K562 (cell line): ENCODE measurements at regions not wholly inside any gene's neighbourhood (a gene's known extent, or its start where the extent isn't known, plus 50 kb on each side); places are given as distances from the start of the nearest gene placed in this dataset.

Source experiments
- ATAC-seq: fragments of 200-7000 bp; cut with Tn5 transposase; 3 replicates; pipeline ENCODE4 v1.9.1; 2020; ENCODE audit warnings: moderate library complexity
- BruUV-seq: library from RNA; stranded (reverse); fragments of 400-500 nt; replicated peaks from 2 replicates; lab custom pipeline; 2021; lab: Mats Ljungman, UMichigan
- CTCF ChIA-PET: fragments of 300-600 bp; formaldehyde crosslinking; extraction: SDS; loops from one replicate; lab custom pipeline; 2021; ENCODE audit warnings: low intra/inter-chr PET ratio; lab: Yijun Ruan, JAX
- POLR2A ChIA-PET: fragments of 300-600, 350-650 bp; sonication (Branson Sonifier 250); formaldehyde crosslinking; extraction: SDS; loops from one replicate; lab custom pipeline; 2021; ENCODE audit warnings: antibody characterized with exemption, inconsistent platforms; lab: Yijun Ruan, JAX
- DNase-seq, 4 experiments: peaks; one replicate each; pipeline versions ENCODE4 v3.0.0 to v3.0.0-alpha.2; 2011 to 2018; ENCODE audit warnings: low spot score in 3 of 4, mixed read lengths in 3 of 4; ENCODE audit errors: extremely low read depth in 1 of 4
- FAIRE-seq: peaks from 2 replicates; lab custom pipeline; 2011; peaks lifted over from hg19 to GRCh38; lab: Jason Lieb, UNC
- H2AFZ ChIP-seq: 2 replicates; pipeline ENCODE4 v1.6.0; 2011; ENCODE audit warnings: low read depth, low read length, control low read depth, inconsistent platforms
- H3K27ac ChIP-seq: fragments of 200-600 bp; 3 replicates; pipeline ENCODE4 v1.8.0; 2011; ENCODE audit warnings: low read depth, mild to moderate bottlenecking, control low read depth, inconsistent platforms, low read length, moderate library complexity, mixed read lengths; ENCODE audit errors: extremely low read depth
- H3K27me3 ChIP-seq, 2 experiments: fragments of 300-600 bp in 1 of 2; 2 replicates in 1 of 2; 3 replicates in 1 of 2; pipeline versions ENCODE4 v1.6.0 to v1.8.0; 2011; ENCODE audit warnings: inconsistent platforms in 2 of 2, low read length in 2 of 2, mild to moderate bottlenecking in 1 of 2, mixed read lengths in 1 of 2, moderate library complexity in 1 of 2; ENCODE audit not compliant: control insufficient read depth in 2 of 2, insufficient read depth in 2 of 2
- H3K36me3 ChIP-seq: fragments of 300-600 bp; 3 replicates; pipeline ENCODE4 v1.8.0; 2011; ENCODE audit warnings: mild to moderate bottlenecking, low read length, inconsistent platforms; ENCODE audit not compliant: control insufficient read depth, insufficient read depth
- H3K4me1 ChIP-seq, 2 experiments: fragments of 200-600 bp in 1 of 2; replicated peaks in 1 of 2; 2 replicates in 1 of 2; 3 replicates in 1 of 2; pipeline versions ENCODE4 v1.5.1 to v1.8.0; 2011; ENCODE audit warnings: inconsistent platforms in 2 of 2, low read length in 2 of 2, mild to moderate bottlenecking in 1 of 2, mixed read lengths in 1 of 2, moderate library complexity in 1 of 2; ENCODE audit not compliant: control insufficient read depth in 2 of 2, insufficient read depth in 2 of 2
- H3K4me2 ChIP-seq: 2 replicates; pipeline ENCODE4 v1.6.1; 2011; ENCODE audit warnings: low read length, control low read depth, inconsistent platforms, mixed read lengths; ENCODE audit not compliant: insufficient read depth
- H3K4me3 ChIP-seq: fragments of 200-600 bp; sonication (generic), shearing (Covaris generic); 2 replicates; pipeline ENCODE4 v1.5.1; 2016; ENCODE audit warnings: control low read depth, inconsistent platforms
- H3K79me2 ChIP-seq: fragments of 200-600 bp; 3 replicates; pipeline ENCODE4 v1.8.0; 2011; ENCODE audit warnings: low read length, inconsistent platforms; ENCODE audit not compliant: control insufficient read depth, insufficient read depth
- H3K9ac ChIP-seq, 2 experiments: 2 replicates each; pipeline versions ENCODE4 v1.6.0 to v1.6.1; 2011; ENCODE audit warnings: low read depth in 2 of 2, low read length in 2 of 2, control low read depth in 1 of 2, inconsistent platforms in 1 of 2, mild to moderate bottlenecking in 1 of 2, mixed read lengths in 1 of 2; ENCODE audit not compliant: insufficient read depth in 1 of 2
- H3K9me1 ChIP-seq: one replicate; pipeline ENCODE4 v1.6.0; 2011; ENCODE audit warnings: inconsistent platforms, mild to moderate bottlenecking, low read length, moderate library complexity; ENCODE audit not compliant: control insufficient read depth, insufficient read depth
- H3K9me3 ChIP-seq: replicated peaks from 2 replicates; pipeline ENCODE4 v1.5.1; 2011; ENCODE audit warnings: low read depth, low read length, inconsistent platforms; ENCODE audit not compliant: control insufficient read depth, insufficient read depth
- H4K20me1 ChIP-seq: replicated peaks from 2 replicates; pipeline ENCODE4 v1.6.1; 2011; ENCODE audit warnings: low read length, inconsistent platforms, mixed read lengths; ENCODE audit not compliant: control insufficient read depth, insufficient read depth
- BHLHE40 ChIP-seq: IDR thresholded peaks from 2 replicates; pipeline ENCODE4 v1.6.1; 2011; ENCODE audit warnings: low read length, improper control_type of control experiment
- EHMT2 ChIP-seq: fragments of 450-650 bp; IDR thresholded peaks from 2 replicates; pipeline ENCODE4 v1.6.1; 2018; ENCODE audit warnings: antibody characterized with exemption
- EP300 ChIP-seq: IDR thresholded peaks from 2 replicates; pipeline ENCODE4 v1.6.1; 2012; ENCODE audit warnings: low read length, improper control_type of control experiment
- GTF2F1 ChIP-seq: IDR thresholded peaks from 2 replicates; pipeline ENCODE4 v1.6.1; 2011; ENCODE audit warnings: low read depth, low read length, improper control_type of control experiment
- NFRKB ChIP-seq: fragments of 450-650 bp; IDR thresholded peaks from 2 replicates; pipeline ENCODE4 v1.6.1; 2016; ENCODE audit warnings: low read depth
- PKNOX1 ChIP-seq: fragments of 450-650 bp; IDR thresholded peaks from 2 replicates; pipeline ENCODE4 v1.6.1; 2016
- POLR2H ChIP-seq: IDR thresholded peaks from 2 replicates; pipeline ENCODE4 v1.6.1; 2016; ENCODE audit warnings: missing genetic modification characterization, low read depth, mild to moderate bottlenecking, control low read depth, missing compliant biosample characterization, moderate library complexity
- TEAD2 ChIP-seq: fragments of 450-650 bp; IDR thresholded peaks from 2 replicates; pipeline ENCODE4 v1.6.1; 2016; ENCODE audit warnings: missing genetic modification characterization, control low read depth, missing compliant biosample characterization
- ZNF140 ChIP-seq: fragments of 250-450 bp; sonication (Bioruptor Pico); IDR thresholded peaks from 2 replicates; pipeline ENCODE4 v1.8.0; 2021; ENCODE audit warnings: moderate library complexity, mild to moderate bottlenecking, inconsistent platforms
- ZNF174 ChIP-seq: fragments of 250-450 bp; sonication (Bioruptor Pico); IDR thresholded peaks from 2 replicates; pipeline ENCODE4 v1.4.0; 2020; ENCODE audit warnings: mild to moderate bottlenecking
- ZNF3 ChIP-seq: fragments of 250-450 bp; sonication (Bioruptor Pico); IDR thresholded peaks from 2 replicates; pipeline ENCODE4 v1.5.0; 2021; ENCODE audit warnings: mild to moderate bottlenecking, moderate library complexity
- ZNF583 ChIP-seq: fragments of 250-450 bp; sonication (Bioruptor Pico); IDR thresholded peaks from 2 replicates; pipeline ENCODE4 v1.4.0; 2020
- ZNF699 ChIP-seq: fragments of 250-450 bp; sonication (Bioruptor Pico); IDR thresholded peaks from 2 replicates; pipeline ENCODE4 v1.8.0; 2021; ENCODE audit warnings: mild to moderate bottlenecking, moderate library complexity; ENCODE audit not compliant: insufficient replicate concordance
- in situ Hi-C: fragments of 300-500 bp; cut with MboI; formaldehyde crosslinking; loops from 4 replicates; pipeline ENCODE4 v1.15.0; 2018; ENCODE audit warnings: inconsistent platforms, mixed read lengths
- intact Hi-C: fragments of 100-400 bp; cut with micrococcal nuclease; formaldehyde crosslinking; loops from 2 replicates; pipeline ENCODE4 v1.14.2; 2022

- Histone ChIP-seq H3K27me3 (no peaks in the 10 kb centered on the region), H3K9me3 (no peaks in the 10 kb centered on the region), H2AFZ (no peak overlapping the region), H3K36me3 (no peaks in the 10 kb centered on the region), H4K20me1 (no peaks in the 10 kb centered on the region), H3K4me2 (no peak overlapping the region), H3K9me1 (no peaks in the 10 kb centered on the region), H3K9ac (no peak overlapping the region), H3K27ac (no peak overlapping the region), H3K79me2 (no peaks in the 10 kb centered on the region), H3K4me1 (no peaks in the 10 kb centered on the region)
- intact Hi-C loops (no loop called here), in situ Hi-C loops (no loop called here)
- CTCF ChIA-PET = no interaction called here
- no TSS peak for BruUV-seq
- FAIRE-seq = no peak
- no peak for DNase-seq
- no peak for TF ChIP-seq PKNOX1
- TF ChIP-seq ZNF3 = no peak
- TF ChIP-seq ZNF174 (CRISPR knock-in tag) = no peak
- no peak for TF ChIP-seq EHMT2
- TF ChIP-seq POLR2H (tag) = no peak
- no peak for TF ChIP-seq ZNF140
- no peak for TF ChIP-seq TEAD2 (tag)
- no peak for TF ChIP-seq ZNF699
- no peak for TF ChIP-seq BHLHE40
- TF ChIP-seq NFRKB = no peak
- no peak for TF ChIP-seq GTF2F1
- TF ChIP-seq EP300 = no peak
- TF ChIP-seq ZNF583 (CRISPR knock-in tag) = no peak
- TF ChIP-seq, all 486 proteins: peak for 0
- H3K4me3 ChIP-seq = no peak overlapping the region
- no peak for ATAC-seq
- POLR2A ChIA-PET = no interaction called here
Observed at GRCh38 chr15:46617507-46617906, 982.7 kb downstream of the SQOR start.
